Smooth muscle cell (in vitro differentiated cells): ENCODE measurements at regions not wholly inside any gene's neighbourhood (a gene's known extent, or its start where the extent isn't known, plus 50 kb on each side); places are given as distances from the start of the nearest gene placed in this dataset.

ENCODE experiments used
- DNase-seq: peaks from one replicate; lab custom pipeline; 2025; ENCODE audit not compliant: unreplicated experiment; lab: John Stamatoyannopoulos, UW
- H2AFZ ChIP-seq: fragments of 200-600 bp; sonication (generic); 2 replicates; pipeline ENCODE4 v1.6.0; 2016; ENCODE audit warnings: antibody characterized with exemption, low read depth, mild to moderate bottlenecking
- H3F3A ChIP-seq: fragments of 200-600 bp; sonication (generic); 2 replicates; pipeline ENCODE4 v1.6.0; 2017; ENCODE audit warnings: antibody characterized with exemption, low read depth
- H3K27ac ChIP-seq: fragments of 200-600 bp; sonication (generic); 2 replicates; pipeline ENCODE4 v1.5.1; 2016; ENCODE audit warnings: low read depth, mild to moderate bottlenecking
- H3K27me3 ChIP-seq: fragments of 200-600 bp; sonication (generic); 2 replicates; pipeline ENCODE4 v1.6.1; 2016; ENCODE audit warnings: low read depth, mild to moderate bottlenecking
- H3K36me3 ChIP-seq: fragments of 200-600 bp; sonication (generic); 2 replicates; pipeline ENCODE4 v1.5.1; 2016; ENCODE audit warnings: low read depth
- H3K4me1 ChIP-seq: fragments of 200-600 bp; sonication (generic); 2 replicates; pipeline ENCODE4 v1.5.1; 2016; ENCODE audit warnings: low read depth
- H3K4me2 ChIP-seq: fragments of 200-600 bp; sonication (generic); 2 replicates; pipeline ENCODE4 v1.6.0; 2016; ENCODE audit warnings: mild to moderate bottlenecking
- H3K4me3 ChIP-seq: fragments of 200-600 bp; sonication (generic); 2 replicates; pipeline ENCODE4 v1.5.1; 2016; ENCODE audit warnings: mild to moderate bottlenecking
- H3K79me2 ChIP-seq: fragments of 200-600 bp; sonication (generic); 2 replicates; pipeline ENCODE4 v1.6.0; 2016; ENCODE audit warnings: low read depth, mild to moderate bottlenecking
- H3K9ac ChIP-seq: fragments of 200-600 bp; sonication (generic); 2 replicates; pipeline ENCODE4 v1.6.0; 2016; ENCODE audit warnings: low read depth
- H3K9me3 ChIP-seq: fragments of 200-600 bp; sonication (generic); replicated peaks from 2 replicates; pipeline ENCODE4 v1.5.1; 2016; ENCODE audit warnings: low read depth
- H4K20me1 ChIP-seq: fragments of 200-600 bp; sonication (generic); 2 replicates; pipeline ENCODE4 v1.6.0; 2016; ENCODE audit warnings: low read depth
- CTCF ChIP-seq: fragments of 200-600 bp; sonication (generic); IDR thresholded peaks from 2 replicates; pipeline ENCODE4 v1.5.1; 2017; ENCODE audit warnings: borderline replicate concordance, mild to moderate bottlenecking, antibody characterized with exemption; ENCODE audit not compliant: insufficient read depth, poor library complexity, severe bottlenecking
- WGBS: methylation state at CpG from one replicate; pipeline ENCODE4 v1.1.7; 2016; ENCODE audit warnings: low lambda C conversion rate; 5-methylcytosine and 5-hydroxymethylcytosine counted together

GRCh38 chr18:75582940-75583339, 155.4 kb upstream of the SMIM21 start:
- no peaks in the 10 kb centered on the region for H3F3A ChIP-seq
- H3K4me2 ChIP-seq = no peak overlapping the region
- H4K20me1 ChIP-seq = no peaks in the 10 kb centered on the region
- H3K27ac ChIP-seq = no peak overlapping the region
- H3K4me3 ChIP-seq = no peak overlapping the region
- no peaks in the 10 kb centered on the region for H3K27me3 ChIP-seq
- no peak for DNase-seq
- H2AFZ ChIP-seq = peak overlapping the region; percentile 66
- H3K9ac ChIP-seq = no peak overlapping the region
- H3K36me3 ChIP-seq = no peaks in the 10 kb centered on the region
- no peaks in the 10 kb centered on the region for H3K9me3 ChIP-seq
- no peaks in the 10 kb centered on the region for H3K79me2 ChIP-seq
- 98% methylated on average over 6 of the region's 6 CpGs for WGBS
- peaks cover 4% of the 10 kb centered on the region for H3K4me1 ChIP-seq
- TF ChIP-seq CTCF = no peak

GRCh38 chr18:75582406-75582821, 154.9 kb upstream of the SMIM21 start:
- peaks cover 4% of the 10 kb centered on the region for H3K4me1 ChIP-seq
- peak overlapping the region; percentile 2 for H3K4me2 ChIP-seq
- H3K36me3 ChIP-seq = no peaks in the 10 kb centered on the region
- H3K27ac ChIP-seq = no peak overlapping the region
- H2AFZ ChIP-seq = peak overlapping the region; percentile 66
- H3K79me2 ChIP-seq = no peaks in the 10 kb centered on the region
- no peaks in the 10 kb centered on the region for H3K27me3 ChIP-seq
- no peak overlapping the region for H3K4me3 ChIP-seq
- 64% methylated on average over 3 of the region's 3 CpGs for WGBS
- no peak overlapping the region for H3K9ac ChIP-seq
- H3F3A ChIP-seq = no peaks in the 10 kb centered on the region
- no peaks in the 10 kb centered on the region for H3K9me3 ChIP-seq
- DNase-seq = no peak
- no peaks in the 10 kb centered on the region for H4K20me1 ChIP-seq
- TF ChIP-seq CTCF = no peak

DNA sequence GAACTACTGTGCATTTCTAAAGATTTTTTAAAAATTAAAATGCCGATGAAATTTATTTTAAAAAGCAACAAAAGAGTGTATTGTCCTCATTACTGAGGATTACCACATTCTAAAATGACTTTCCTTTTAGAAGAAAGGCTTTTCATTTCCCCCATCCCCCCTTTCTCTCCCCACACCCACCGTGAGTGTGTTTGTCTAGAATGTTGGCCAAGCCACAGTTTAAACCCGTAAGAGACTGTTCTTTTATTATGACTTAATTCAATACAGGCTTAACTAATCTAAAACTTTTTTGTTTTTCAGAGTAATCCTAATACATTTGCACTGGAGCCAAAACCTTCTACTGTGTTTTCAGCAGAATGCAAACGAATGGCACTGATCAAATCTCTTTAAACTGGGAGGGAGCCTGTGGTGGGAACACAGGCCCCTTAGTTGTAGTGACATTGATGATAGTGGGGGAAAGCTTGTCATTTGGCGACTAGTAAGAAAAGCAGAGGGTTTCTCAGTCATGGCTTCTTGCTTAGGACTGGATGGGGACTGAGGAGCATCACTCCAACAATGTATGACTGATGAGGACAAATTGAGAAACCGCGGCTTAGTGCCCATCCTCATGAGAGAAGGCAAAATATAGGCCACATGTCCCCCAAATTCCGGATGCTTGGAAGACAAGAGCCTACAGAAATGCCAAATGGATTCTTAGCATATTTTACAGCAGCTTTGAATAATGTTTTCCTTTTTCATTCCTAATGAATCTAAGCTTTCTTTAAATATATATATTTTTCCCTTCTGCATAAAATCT, 154.0 kb upstream of the SMIM21 start:
- Histone ChIP-seq H4K20me1 (no peaks in the 10 kb centered on the region), H3K36me3 (no peaks in the 10 kb centered on the region), H3K27me3 (no peaks in the 10 kb centered on the region), H3K9ac (no peak overlapping the region), H3F3A (no peaks in the 10 kb centered on the region), H3K27ac (no peak overlapping the region), H3K9me3 (no peaks in the 10 kb centered on the region), H2AFZ (peak overlapping the region; percentile 61), H3K4me3 (no peak overlapping the region), H3K79me2 (no peaks in the 10 kb centered on the region), H3K4me2 (no peak overlapping the region), H3K4me1 (peaks cover 4% of the 10 kb centered on the region)
- no peak for DNase-seq
- 80% methylated on average over 8 of the region's 8 CpGs for WGBS
- TF ChIP-seq CTCF = no peak

GRCh38 chr18:75574187-75574586, 146.7 kb upstream of the SMIM21 start:
- Histone ChIP-seq H3F3A (no peaks in the 10 kb centered on the region), H3K27me3 (no peaks in the 10 kb centered on the region), H3K9ac (no peak overlapping the region), H3K79me2 (no peaks in the 10 kb centered on the region), H3K36me3 (no peaks in the 10 kb centered on the region), H2AFZ (no peak overlapping the region), H3K27ac (no peak overlapping the region), H3K9me3 (no peaks in the 10 kb centered on the region), H3K4me1 (no peaks in the 10 kb centered on the region), H4K20me1 (no peaks in the 10 kb centered on the region), H3K4me2 (no peak overlapping the region), H3K4me3 (no peak overlapping the region)
- no peak for TF ChIP-seq CTCF
- no peak for DNase-seq
- WGBS = 75% methylated on average over 3 of the region's 3 CpGs
